ENCODE measurements at regions not wholly inside any gene's neighbourhood (a gene's known extent, or its start where the extent isn't known, plus 50 kb on each side); places are given as distances from the start of the nearest gene placed in this dataset.
"Not testable (repeated sequence)": the region's sequence is repeated elsewhere in the genome, so short reads cannot be mapped to it uniquely, and the experiment has no call there.

- Mint-ChIP-seq H3K4me1 (ENCODE audit: unreplicated experiment) (no peaks in the 10 kb centered on the region), H3K9me3 (ENCODE audit: unreplicated experiment) (peaks cover 7% of the 10 kb centered on the region), H3K27ac (ENCODE audit: unreplicated experiment) (no peak overlapping the region), H3K27me3 (ENCODE audit: unreplicated experiment) (peaks cover 4% of the 10 kb centered on the region), H3K4me3 (ENCODE audit: unreplicated experiment) (no peak overlapping the region), H3K36me3 (ENCODE audit: low read depth, unreplicated experiment) (peaks cover 7% of the 10 kb centered on the region)
- TF ChIP-seq CTCF (IDR thresholded peaks at IDR 0.05; ENCODE audit: unreplicated experiment): no peak
- DNase-seq (ENCODE audit: low spot score): no peak
Measured at GRCh38 chr7:24428676-24429075, 144.6 kb upstream of the PALS2 start.

- Mint-ChIP-seq H3K4me3 (ENCODE audit: unreplicated experiment) (no peak overlapping the region), H3K9me3 (ENCODE audit: unreplicated experiment) (no peaks in the 10 kb centered on the region), H3K27me3 (ENCODE audit: unreplicated experiment) (peaks cover 5% of the 10 kb centered on the region), H3K36me3 (ENCODE audit: low read depth, unreplicated experiment) (no peaks in the 10 kb centered on the region), H3K27ac (ENCODE audit: unreplicated experiment) (no peak overlapping the region), H3K4me1 (ENCODE audit: unreplicated experiment) (peaks cover 12% of the 10 kb centered on the region)
- no peak for DNase-seq (ENCODE audit: low spot score)
- no peak for TF ChIP-seq CTCF (IDR thresholded peaks at IDR 0.05; ENCODE audit: unreplicated experiment)
Measured at GRCh38 chr7:24432677-24433076, 140.6 kb upstream of the PALS2 start.

- TF ChIP-seq CTCF (IDR thresholded peaks at IDR 0.05; ENCODE audit: unreplicated experiment): no peak
- H3K4me1 Mint-ChIP-seq (ENCODE audit: unreplicated experiment): peaks cover 12% of the 10 kb centered on the region
- no peak for DNase-seq (ENCODE audit: low spot score)
- no peaks in the 10 kb centered on the region for H3K9me3 Mint-ChIP-seq (ENCODE audit: unreplicated experiment)
- H3K36me3 Mint-ChIP-seq (ENCODE audit: low read depth, unreplicated experiment): no peaks in the 10 kb centered on the region
- peaks cover 2% of the 10 kb centered on the region for H3K27me3 Mint-ChIP-seq (ENCODE audit: unreplicated experiment)
- no peak overlapping the region for H3K27ac Mint-ChIP-seq (ENCODE audit: unreplicated experiment)
- H3K4me3 Mint-ChIP-seq (ENCODE audit: unreplicated experiment): no peak overlapping the region
Measured at GRCh38 chr7:24434972-24435371, 138.3 kb upstream of the PALS2 start.

- Mint-ChIP-seq H3K36me3 (ENCODE audit: low read depth, unreplicated experiment) (no peaks in the 10 kb centered on the region), H3K27me3 (ENCODE audit: unreplicated experiment) (peaks cover 2% of the 10 kb centered on the region), H3K4me3 (ENCODE audit: unreplicated experiment) (no peak overlapping the region), H3K9me3 (ENCODE audit: unreplicated experiment) (no peaks in the 10 kb centered on the region), H3K4me1 (ENCODE audit: unreplicated experiment) (peaks cover 12% of the 10 kb centered on the region), H3K27ac (ENCODE audit: unreplicated experiment) (no peak overlapping the region)
- no peak for DNase-seq (ENCODE audit: low spot score)
- TF ChIP-seq CTCF (IDR thresholded peaks at IDR 0.05; ENCODE audit: unreplicated experiment): no peak
Measured at GRCh38 chr7:24436131-24436920, 136.9 kb upstream of the PALS2 start.

- TF ChIP-seq CTCF (IDR thresholded peaks at IDR 0.05; ENCODE audit: unreplicated experiment): no peak
- Mint-ChIP-seq H3K4me1 (ENCODE audit: unreplicated experiment) (peaks cover 12% of the 10 kb centered on the region), H3K27me3 (ENCODE audit: unreplicated experiment) (peaks cover 2% of the 10 kb centered on the region), H3K9me3 (ENCODE audit: unreplicated experiment) (no peaks in the 10 kb centered on the region), H3K36me3 (ENCODE audit: low read depth, unreplicated experiment) (no peaks in the 10 kb centered on the region), H3K27ac (ENCODE audit: unreplicated experiment) (no peak overlapping the region), H3K4me3 (ENCODE audit: unreplicated experiment) (no peak overlapping the region)
- DNase-seq (ENCODE audit: low spot score): no peak
Measured at GRCh38 chr7:24438232-24438631, 135.0 kb upstream of the PALS2 start.

GRCh38 chr7:24439104-24439503 is 134.1 kb upstream of the PALS2 start:
- not testable (repeated sequence) for H3K27ac Mint-ChIP-seq (ENCODE audit: unreplicated experiment); H3K27me3 Mint-ChIP-seq (ENCODE audit: unreplicated experiment); H3K4me3 Mint-ChIP-seq (ENCODE audit: unreplicated experiment); H3K9me3 Mint-ChIP-seq (ENCODE audit: unreplicated experiment); DNase-seq (ENCODE audit: low spot score); H3K36me3 Mint-ChIP-seq (ENCODE audit: low read depth, unreplicated experiment)
- peaks cover 12% of the 10 kb centered on the region for H3K4me1 Mint-ChIP-seq (ENCODE audit: unreplicated experiment)
